ENCODE measurements at regions not wholly inside any gene's neighbourhood (a gene's known extent, or its start where the extent isn't known, plus 50 kb on each side); places are given as distances from the start of the nearest gene placed in this dataset.
"Not testable (repeated sequence)": the region's sequence is repeated elsewhere in the genome, so short reads cannot be mapped to it uniquely, and the experiment has no call there.

DNA sequence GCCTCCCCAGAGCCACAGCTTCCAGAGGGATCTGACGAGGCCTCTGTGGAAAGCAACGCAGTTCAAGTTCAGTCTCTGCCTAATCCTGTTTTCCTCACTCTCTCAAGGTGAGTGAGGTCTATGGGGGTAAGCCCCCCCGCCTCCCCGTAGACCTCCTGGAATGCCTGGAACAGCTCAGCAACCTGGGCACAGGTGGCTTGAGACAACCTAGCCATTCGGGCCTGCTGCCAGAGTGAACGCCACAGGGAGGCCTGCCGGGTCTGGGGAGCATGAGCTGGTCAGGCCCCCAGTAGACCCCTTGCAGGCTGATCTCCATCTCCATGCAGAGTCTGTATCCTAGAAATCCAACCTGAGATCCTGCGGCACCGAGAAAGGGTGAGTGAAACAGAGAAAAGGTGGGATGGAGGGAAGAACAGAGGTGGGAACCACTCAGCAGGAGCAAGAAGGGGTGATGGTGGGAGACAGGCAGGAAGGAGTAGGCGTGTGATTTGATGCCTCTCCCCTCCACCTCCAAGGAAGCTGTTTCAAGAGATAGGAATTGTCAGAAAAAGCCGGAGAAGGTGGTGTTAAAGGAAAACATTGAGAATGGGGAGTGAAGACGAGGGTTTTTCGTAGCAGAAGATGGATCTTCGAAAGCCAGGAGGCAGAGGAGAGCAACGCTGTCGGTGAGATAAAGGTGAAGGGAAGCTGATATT, 123.1 kb upstream of the PRMT8 start:
- no peak for DNase-seq (ENCODE audit: low spot score)

DNA sequence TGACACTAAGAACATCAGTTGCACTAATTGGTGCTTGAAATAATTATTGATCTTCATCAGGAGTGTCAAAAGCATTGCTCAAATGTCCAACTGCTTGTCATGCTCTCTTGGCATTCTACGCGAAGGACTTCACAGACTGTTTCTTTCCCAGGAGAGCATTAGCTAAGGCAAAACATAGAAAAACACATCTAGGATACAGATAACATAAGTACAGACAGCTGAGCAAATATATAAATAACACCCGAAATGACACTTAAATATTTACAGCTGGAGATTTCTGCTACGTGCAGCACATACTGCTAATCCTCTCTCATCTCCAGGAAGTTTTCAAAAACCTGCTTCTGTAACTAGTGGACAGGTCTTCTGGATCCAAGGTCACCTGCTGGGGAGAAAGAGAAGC, 120.0 kb upstream of the PRMT8 start:
- DNase-seq (ENCODE audit: low spot score): no peak

DNA sequence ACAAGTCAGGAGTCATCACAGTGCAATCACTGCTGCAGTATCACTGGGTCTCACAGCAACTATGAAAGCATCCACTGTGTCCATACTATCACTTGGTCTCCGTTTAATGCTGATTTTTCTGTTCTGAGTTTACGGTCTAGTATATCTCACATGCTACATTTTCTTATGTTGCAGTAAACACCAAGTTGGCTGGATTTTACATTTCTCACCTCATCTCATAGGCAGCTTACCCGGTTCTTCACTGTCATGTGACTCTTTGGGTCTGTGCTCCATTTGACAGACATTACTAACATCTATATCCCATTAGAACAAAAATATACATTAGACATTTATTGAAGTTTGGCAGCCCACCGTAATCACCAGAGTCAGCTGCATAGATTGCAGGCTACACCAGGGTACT, 115.7 kb upstream of the PRMT8 start:
- DNase-seq (ENCODE audit: low spot score): no peak

DNA sequence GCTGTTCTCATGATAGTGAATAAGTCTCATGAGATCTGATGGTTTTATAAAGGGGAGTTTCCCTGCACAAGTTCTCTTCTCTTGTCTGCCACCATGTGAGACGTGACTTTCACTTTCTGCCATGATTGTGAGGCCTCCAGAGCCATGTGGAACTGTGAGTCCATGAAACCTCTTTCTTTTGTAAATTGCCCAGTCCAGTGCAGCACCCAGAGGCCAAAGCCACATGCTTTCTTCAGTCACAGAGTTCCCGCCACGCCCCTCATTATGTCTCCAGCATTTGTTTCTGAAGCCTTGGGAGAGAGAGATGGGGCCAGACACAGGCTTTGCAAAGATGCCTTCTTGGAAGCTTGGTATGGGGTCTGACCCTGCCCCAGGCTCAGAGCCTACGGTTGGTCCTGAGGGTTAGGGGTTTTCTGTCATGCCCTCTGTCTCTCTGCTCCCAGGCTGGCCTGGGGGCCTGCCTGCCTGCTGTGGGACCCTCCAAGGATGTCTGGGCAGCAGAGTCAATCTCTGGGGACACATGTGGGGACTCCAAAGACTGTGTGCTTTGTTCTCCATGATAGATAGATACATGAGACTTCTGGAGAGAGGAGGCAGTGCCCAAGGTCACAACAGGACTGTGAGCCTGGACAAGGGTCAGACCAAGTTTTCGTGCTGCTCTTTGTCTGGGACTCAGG, 114.1 kb upstream of the PRMT8 start:
- no peak for DNase-seq (ENCODE audit: low spot score)

DNA sequence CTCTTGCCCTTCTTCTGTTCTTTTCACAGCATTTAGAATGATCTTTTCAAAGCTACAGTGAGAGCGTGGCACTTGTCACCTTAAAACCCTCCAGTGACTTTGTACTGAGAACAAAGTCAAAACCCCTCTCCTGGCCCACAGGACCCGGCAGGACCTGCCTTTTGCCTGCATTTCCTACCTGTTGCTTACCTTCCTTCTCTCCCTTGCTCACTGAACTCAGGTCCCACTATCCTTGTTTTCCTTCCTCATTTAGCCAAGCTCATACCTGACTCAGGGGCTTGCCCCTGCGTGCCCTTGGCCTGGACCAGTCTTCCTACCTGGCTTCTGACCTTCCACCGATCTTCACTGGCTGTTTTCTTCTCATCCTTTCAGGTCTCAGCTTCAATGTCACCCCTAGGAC, 112.3 kb upstream of the PRMT8 start:
- no peak for DNase-seq (ENCODE audit: low spot score)

DNA sequence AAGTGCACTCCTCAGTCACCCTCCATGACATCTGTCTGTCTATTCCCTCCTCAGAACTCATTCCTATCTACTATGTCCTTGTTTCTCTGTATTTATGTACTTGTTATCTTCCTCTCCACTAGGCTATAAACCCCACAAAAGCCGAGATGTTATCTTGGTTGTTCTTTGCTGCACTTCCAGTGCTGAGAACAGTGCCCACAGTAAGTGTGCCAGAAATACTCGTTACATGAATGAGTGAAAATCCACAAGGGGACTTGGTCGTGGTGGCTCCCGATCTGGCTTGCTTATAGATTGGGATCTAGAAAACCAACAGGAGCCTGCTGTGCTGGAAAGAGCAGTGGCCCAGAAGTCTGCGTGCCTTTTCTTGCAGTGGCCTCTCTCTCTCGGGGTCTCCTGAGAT, 111.9 kb upstream of the PRMT8 start:
- DNase-seq (ENCODE audit: low spot score): no peak

DNA sequence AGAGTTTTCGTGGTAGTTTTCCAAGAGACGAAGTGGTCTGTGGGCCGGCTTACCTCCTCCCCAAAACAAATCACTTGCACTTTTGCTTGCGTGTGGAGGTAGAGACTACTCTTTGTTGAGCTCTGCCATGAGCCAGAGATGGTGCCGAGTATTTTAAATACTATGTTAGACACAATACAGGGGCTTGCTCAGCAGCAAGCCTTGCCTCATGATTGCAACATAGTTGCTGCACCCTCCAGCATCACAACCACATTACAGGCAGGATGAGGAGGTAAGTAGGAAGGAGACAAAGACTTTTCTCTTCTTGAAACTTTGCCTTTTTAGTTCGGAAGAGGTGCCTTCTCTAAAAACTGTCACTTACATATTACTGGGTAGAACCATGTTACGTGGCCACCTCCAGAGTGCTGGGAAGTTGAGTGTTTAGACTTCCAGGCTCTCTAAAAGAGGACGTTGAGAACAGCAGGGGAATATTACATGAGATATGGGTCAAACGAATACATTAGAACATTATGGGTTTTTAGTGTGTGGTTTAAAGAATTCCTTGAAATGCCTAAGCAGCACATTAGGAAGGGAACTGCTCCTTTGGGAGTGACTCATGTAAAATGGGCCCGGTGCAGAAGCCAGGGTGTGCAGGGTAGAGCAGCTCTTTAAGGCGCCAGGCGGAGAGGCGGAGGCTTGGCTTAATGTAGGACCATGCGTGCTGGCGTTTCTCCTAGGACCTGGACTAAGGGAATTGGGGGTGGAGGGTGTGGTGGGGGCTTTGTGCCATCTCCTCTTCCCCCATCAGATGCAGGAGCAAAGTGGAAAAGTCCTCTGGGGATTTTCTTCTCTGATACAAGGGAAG, 110.6 kb upstream of the PRMT8 start:
- no peak for DNase-seq (ENCODE audit: low spot score)

DNA sequence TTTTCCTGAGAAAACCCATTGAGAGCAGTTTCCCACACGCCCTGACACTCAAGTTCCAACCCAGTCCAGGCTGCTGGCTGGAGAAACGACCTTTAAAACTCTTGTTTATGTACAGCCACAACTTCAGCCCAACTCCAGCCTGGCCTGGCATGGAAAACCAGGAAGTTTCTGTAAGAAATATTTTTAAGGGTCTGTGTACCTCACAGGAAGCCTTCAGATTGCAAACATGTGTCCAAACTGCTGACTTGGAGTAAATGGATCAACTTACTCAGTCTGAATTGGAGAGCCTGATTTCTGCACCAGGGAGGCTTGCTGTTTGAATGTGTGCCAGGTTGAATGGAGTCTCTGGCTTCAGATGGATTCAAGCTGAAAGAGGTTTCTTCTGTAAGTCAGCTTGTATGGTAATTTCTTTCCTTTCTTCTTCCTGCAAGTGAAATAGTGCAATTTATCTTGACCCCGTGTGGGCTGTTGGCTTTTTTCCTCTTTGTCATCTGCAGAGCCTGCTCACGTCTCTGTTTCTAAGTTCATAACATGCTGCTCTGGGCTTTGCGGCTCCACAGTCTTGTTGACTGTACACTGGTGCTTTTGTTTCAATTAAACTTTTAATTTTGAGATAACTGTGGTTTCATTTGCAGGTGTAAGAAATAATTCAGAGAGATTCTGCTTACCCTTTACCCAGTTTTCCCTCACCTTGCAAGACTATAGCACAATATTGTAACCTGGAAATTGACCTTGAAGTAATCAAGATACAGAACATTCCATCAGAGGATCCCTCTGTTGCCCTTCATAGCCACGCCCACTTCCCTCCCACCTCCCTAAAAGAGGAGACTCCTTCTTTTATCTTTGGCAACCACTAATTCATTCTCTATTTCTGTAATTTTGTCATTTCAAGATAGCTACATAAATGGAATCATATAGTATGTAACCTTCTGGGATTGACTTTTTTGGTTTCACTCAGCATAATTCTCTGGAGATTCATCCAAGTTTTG, 109.7 kb upstream of the PRMT8 start:
- DNase-seq (ENCODE audit: low spot score): no peak

DNA sequence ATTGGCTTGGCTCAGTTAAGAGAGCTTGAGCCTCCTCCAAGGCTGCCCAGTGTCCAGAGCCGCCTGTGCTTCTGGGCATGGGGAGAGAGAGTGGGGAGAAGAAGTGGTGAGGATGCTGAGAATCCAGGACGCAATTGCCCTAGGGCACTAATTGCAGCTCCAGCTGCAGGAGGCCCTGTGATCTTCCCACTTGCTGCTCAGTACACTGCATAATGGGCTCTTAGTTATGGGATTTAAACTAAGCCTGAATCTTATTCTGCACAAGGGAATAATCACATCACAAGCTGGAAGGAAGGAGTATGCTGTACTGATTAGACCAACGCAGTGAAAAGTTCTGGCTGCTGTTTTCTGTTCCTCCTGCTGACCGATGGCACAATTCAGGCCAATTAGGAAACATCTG, 101.0 kb upstream of the PRMT8 start:
- DNase-seq (ENCODE audit: low spot score): no peak

DNA sequence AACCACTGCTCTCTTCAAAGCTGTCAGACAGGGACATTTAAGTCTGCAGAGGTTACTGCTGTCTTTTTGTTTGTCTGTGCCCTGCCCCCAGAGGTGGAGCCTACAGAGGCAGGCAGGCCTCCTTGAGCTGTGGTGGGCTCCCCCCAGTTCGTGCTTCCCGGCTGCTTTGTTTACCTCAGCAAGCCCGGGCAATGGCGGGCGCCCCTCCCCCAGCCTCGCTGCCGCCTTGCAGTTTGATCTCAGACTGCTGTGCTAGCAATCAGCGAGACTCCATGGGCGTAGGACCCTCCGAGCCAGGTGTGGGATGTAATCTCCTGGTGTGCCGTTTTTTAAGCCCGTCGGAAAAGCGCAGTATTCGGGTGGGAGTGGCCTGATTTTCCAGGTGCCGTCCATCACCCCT, 93.4 kb upstream of the PRMT8 start:
- not testable (repeated sequence) for DNase-seq (ENCODE audit: low spot score)

DNA sequence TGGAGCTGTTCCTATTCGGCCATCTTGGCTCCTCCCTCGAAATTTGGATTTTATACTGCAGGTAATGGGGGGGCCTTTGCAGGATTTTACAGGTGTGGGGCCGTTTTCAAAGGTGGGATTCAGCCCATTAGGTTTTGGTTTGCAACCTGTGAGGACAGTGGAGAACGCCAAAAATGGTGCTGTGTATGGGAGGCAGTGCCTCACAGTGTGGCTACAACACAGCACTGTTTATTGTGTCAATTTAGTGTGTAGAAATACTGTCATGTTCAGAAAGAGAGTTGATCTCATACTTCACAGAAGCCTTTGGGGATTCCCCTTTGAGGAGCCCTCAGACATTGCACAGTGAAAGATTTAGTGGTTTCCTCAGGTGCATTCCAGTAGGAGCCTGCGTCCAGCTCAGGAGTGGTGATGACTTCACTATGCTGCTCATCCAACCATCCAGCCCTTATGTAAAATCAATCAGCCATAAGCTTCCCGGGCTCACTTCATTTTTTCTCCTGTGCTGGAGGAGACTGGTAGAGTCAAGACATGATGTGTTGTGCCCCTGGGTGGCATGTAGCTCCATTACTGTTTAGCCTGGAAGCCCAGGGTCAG, 92.7 kb upstream of the PRMT8 start:
- peak; percentile 99 for DNase-seq (ENCODE audit: low spot score)

DNA sequence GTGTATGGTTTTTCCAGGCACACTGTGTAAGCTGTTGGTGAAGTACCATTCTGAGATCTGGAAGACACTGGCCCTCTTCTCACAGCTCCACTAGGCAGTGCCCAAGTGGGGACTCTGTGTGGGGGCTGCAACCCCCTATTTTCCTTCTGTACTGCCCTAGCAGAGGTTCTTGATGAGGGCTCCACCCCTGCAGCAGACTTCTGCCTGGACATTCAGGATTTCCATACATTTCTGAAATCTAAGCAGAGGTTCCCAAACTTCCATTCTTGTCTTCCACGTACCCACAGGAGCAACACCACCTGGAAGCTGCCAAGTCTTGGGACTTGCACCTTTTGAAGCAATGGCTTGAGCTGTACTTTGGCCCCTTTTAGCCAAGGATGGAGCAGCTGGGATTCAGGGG, 85.2 kb upstream of the PRMT8 start:
- no peak for DNase-seq (ENCODE audit: low spot score)

DNA sequence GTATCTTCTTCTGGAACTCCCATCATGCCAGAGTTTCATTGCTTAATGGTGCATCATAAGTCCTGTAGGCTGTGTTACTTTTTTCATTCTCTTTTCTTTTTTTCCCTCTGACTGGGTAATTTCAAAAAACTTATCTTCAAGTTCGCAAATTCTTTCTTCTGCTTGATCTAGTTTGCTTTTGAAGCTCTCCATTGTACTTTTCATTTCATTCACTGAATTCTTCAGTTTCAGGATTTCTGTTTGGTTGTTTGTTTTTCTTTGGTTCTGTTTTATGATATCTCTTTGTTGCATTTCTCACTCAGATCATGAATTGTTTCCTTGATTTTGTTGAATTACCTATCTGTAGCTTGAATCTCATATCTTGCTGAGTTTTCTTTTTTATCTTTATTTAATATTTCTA, 83.3 kb upstream of the PRMT8 start:
- no peak for DNase-seq (ENCODE audit: low spot score)

DNA sequence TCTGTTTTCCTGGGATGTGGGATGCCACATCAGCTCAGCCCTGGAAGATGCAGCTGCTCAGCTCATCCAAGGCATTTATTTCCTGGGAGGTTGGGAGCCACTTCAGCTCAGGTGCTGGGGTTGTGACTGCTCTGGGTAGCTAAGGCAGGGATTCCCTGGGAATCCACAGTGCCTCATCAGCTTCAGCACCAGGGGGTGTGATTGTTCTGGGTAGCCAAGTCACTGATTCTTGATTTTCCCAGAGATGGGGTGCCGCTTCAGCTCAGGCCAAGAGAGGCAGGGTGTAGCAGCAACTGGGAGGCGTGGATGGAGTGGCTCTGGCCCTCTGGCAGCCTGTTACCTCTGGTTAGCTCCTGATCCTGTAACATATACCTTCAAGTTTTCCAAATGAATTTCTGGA, 81.3 kb upstream of the PRMT8 start:
- no peak for DNase-seq (ENCODE audit: low spot score)

DNA sequence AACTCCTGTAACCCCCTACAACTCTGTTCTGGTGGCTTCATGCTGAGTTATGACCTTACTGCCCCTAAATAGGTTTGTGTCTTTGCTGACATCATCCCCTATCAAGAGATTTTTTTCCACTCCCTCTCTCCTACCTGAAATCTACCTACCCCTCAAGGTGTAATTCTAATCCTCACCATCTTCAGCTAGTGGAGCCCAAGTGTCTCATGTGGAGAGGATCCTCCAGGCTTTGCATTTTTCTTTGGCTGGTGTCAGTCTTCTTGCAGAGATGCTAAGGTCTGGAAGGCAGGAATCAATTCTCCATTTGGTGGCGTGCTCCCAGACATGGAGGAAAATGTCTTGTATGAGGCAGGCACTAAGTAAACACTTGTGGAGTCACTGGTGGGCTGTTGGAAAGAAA, 74.8 kb upstream of the PRMT8 start:
- DNase-seq (ENCODE audit: low spot score): no peak

DNA sequence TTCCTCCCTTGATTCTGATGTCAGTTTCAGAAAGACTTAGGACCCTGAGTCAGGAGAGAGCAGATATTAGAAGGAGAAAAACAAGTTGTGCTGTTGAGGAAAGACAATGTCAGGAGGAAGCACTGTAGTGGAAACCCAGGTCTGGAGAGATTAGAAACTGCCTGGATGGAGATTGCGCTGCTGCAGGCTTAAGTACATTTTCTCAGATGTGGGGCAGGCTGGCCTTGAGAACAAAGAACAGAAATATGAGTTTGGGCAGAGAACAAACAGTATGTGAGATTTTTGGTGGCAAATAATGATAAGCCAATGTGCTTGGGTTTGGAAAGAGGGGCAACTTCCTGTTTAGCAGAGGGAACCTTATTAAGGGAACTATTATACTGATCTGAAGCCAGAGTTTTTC, 74.3 kb upstream of the PRMT8 start:
- no peak for DNase-seq (ENCODE audit: low spot score)

DNA sequence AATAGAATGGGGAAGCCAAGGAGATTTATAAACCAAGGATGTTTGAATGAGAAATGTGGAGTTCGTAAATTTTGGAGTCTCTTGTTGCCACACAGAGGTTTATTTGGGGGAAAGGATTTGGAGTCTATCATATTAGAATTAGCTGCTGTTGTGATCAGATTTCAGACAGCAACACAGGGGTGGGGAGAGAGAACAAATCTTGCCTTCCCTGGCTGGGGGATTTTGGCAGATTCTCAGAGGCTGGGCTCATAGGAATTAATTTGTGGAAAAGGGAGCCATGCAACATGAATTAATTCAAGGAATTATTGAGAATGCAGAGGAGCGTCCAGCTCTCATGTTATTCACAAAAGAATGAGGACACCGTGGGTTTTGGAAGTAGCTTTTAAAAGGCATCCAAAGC, 73.9 kb upstream of the PRMT8 start:
- DNase-seq (ENCODE audit: low spot score): no peak

DNA sequence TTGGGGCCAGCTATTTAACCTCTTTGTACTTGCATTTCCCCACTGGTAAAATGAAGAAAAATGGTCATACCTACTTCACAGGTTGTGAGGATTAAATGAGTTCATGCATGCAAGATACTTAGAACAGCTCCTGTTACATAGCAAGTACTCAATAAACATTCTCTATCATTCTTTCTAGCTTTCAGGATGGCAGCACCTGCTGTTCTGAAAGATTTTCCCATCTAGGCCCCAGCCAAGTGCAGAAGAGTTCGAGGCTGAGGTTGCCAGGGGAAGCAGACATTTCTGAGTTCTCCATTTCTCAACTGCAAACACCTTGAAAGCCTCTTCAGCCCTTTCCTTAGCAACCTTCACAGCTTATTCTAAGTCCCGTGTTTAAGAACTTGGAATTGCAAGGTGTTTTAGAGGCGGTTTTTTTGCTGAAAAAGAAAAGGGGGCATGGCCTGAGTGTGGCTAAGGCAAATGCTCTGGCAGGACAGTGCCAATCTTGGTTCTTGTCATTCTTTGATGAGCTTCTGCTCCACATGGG, 73.0 kb upstream of the PRMT8 start:
- DNase-seq (ENCODE audit: low spot score): no peak

DNA sequence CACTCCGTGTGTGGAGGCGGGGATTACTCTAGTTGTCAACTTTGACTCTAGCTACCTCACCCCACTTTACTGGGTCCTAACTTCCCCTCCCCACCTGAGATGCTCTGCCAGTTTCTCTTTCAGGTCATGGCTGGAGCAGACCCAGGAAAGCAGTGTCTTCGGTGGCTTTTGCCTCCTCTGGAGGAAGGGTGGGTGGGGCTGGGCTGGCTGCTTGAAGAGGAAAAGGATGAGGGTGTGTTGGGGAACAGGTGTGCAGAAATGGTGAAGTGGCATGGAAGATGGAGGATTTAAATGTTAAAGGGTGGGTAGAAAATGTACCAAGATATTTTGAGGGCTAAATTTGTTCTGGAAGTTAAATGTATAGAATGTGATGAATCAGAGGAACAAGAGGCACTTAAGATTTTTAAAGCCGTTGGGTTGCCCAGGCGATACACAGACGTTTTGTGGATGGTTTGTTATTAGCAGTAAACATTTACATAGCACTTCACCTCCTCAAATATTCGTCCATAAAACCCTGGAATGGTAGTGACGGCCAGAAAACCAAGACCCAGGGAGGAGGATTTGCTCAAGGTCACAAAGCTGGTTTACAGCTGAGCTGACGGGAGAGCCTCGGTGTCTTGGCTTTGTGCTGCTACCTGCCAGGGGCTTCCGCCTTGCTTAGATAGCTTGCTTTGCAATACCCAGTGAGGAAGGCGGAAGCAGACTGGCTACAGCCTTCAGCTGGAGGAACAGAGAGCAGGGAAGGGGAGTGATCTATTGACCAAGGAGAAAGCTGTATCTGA, 72.2 kb upstream of the PRMT8 start:
- DNase-seq (ENCODE audit: low spot score): no peak

DNA sequence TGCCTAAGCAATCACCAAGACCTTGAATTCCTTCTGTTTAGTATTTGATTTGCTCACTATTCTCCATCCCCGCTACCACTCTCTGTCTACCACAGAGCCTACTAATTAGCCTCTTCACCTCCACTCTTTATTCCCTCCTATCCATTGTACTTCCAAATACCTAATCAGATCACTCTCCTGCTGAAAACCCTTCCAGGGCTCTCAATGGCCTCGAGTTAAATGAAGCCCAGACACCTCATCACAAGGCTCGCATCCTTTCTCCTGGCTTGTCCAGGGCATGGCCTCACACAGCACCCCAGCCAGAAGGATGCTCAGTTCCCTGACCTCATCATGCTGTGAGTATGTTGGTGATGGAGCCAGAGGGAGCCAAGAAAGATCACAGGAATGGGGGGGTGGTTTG, 71.4 kb upstream of the PRMT8 start:
- DNase-seq (ENCODE audit: low spot score): no peak

DNA sequence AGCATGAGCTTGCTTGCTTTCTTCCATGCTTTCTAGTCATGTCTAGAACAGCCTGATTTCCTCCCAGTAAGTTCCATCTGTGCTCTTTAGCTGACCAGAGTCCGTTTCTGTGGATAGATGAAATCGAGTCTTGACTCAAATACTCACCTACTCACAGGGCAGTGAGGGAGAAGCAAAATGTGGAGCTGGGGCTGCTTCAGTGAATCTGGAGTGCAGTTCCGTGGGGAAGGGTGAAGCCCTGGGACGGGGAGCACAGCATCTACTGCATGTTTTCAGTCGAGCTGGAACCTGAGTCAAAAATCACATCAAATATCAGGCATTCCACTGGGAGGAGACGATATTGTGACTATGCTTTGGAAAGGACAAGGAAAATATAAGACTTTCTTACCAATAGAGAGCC, 70.3 kb upstream of the PRMT8 start:
- DNase-seq (ENCODE audit: low spot score): no peak

Measured in kidney tubule cell (primary cell).